Smooth muscle cell (in vitro differentiated cells): ENCODE measurements at regions not wholly inside any gene's neighbourhood (a gene's known extent, or its start where the extent isn't known, plus 50 kb on each side); places are given as distances from the start of the nearest gene placed in this dataset.

Experiments
- DNase-seq: peaks from one replicate; lab custom pipeline; 2025; ENCODE audit not compliant: unreplicated experiment; lab: John Stamatoyannopoulos, UW
- H2AFZ ChIP-seq: fragments of 200-600 bp; sonication (generic); 2 replicates; pipeline ENCODE4 v1.6.0; 2016; ENCODE audit warnings: antibody characterized with exemption, low read depth, mild to moderate bottlenecking
- H3F3A ChIP-seq: fragments of 200-600 bp; sonication (generic); 2 replicates; pipeline ENCODE4 v1.6.0; 2017; ENCODE audit warnings: antibody characterized with exemption, low read depth
- H3K27ac ChIP-seq: fragments of 200-600 bp; sonication (generic); 2 replicates; pipeline ENCODE4 v1.5.1; 2016; ENCODE audit warnings: low read depth, mild to moderate bottlenecking
- H3K27me3 ChIP-seq: fragments of 200-600 bp; sonication (generic); 2 replicates; pipeline ENCODE4 v1.6.1; 2016; ENCODE audit warnings: low read depth, mild to moderate bottlenecking
- H3K36me3 ChIP-seq: fragments of 200-600 bp; sonication (generic); 2 replicates; pipeline ENCODE4 v1.5.1; 2016; ENCODE audit warnings: low read depth
- H3K4me1 ChIP-seq: fragments of 200-600 bp; sonication (generic); 2 replicates; pipeline ENCODE4 v1.5.1; 2016; ENCODE audit warnings: low read depth
- H3K4me2 ChIP-seq: fragments of 200-600 bp; sonication (generic); 2 replicates; pipeline ENCODE4 v1.6.0; 2016; ENCODE audit warnings: mild to moderate bottlenecking
- H3K4me3 ChIP-seq: fragments of 200-600 bp; sonication (generic); 2 replicates; pipeline ENCODE4 v1.5.1; 2016; ENCODE audit warnings: mild to moderate bottlenecking
- H3K79me2 ChIP-seq: fragments of 200-600 bp; sonication (generic); 2 replicates; pipeline ENCODE4 v1.6.0; 2016; ENCODE audit warnings: low read depth, mild to moderate bottlenecking
- H3K9ac ChIP-seq: fragments of 200-600 bp; sonication (generic); 2 replicates; pipeline ENCODE4 v1.6.0; 2016; ENCODE audit warnings: low read depth
- H3K9me3 ChIP-seq: fragments of 200-600 bp; sonication (generic); replicated peaks from 2 replicates; pipeline ENCODE4 v1.5.1; 2016; ENCODE audit warnings: low read depth
- H4K20me1 ChIP-seq: fragments of 200-600 bp; sonication (generic); 2 replicates; pipeline ENCODE4 v1.6.0; 2016; ENCODE audit warnings: low read depth
- CTCF ChIP-seq: fragments of 200-600 bp; sonication (generic); IDR thresholded peaks from 2 replicates; pipeline ENCODE4 v1.5.1; 2017; ENCODE audit warnings: borderline replicate concordance, mild to moderate bottlenecking, antibody characterized with exemption; ENCODE audit not compliant: insufficient read depth, poor library complexity, severe bottlenecking
- WGBS: methylation state at CpG from one replicate; pipeline ENCODE4 v1.1.7; 2016; ENCODE audit warnings: low lambda C conversion rate; 5-methylcytosine and 5-hydroxymethylcytosine counted together

- Histone ChIP-seq H4K20me1 (no peaks in the 10 kb centered on the region), H3K9me3 (no peaks in the 10 kb centered on the region), H2AFZ (no peak overlapping the region), H3K9ac (no peak overlapping the region), H3K79me2 (no peaks in the 10 kb centered on the region), H3K27ac (no peak overlapping the region), H3F3A (no peaks in the 10 kb centered on the region), H3K36me3 (no peaks in the 10 kb centered on the region), H3K4me3 (no peak overlapping the region), H3K4me2 (no peak overlapping the region), H3K4me1 (peaks cover 9% of the 10 kb centered on the region), H3K27me3 (peaks cover 43% of the 10 kb centered on the region)
- no peak for TF ChIP-seq CTCF
- WGBS: 95% methylated on average over 18 of the region's 18 CpGs
- no peak for DNase-seq
Measured at GRCh38 chr20:59414936-59415623, 114.7 kb downstream of the EDN3 start.

- 82% methylated on average over 5 of the region's 5 CpGs for WGBS
- no peak for DNase-seq
- Histone ChIP-seq H3K9me3 (no peaks in the 10 kb centered on the region), H3K4me2 (no peak overlapping the region), H3K27ac (no peak overlapping the region), H3F3A (no peaks in the 10 kb centered on the region), H3K4me3 (no peak overlapping the region), H3K9ac (no peak overlapping the region), H3K4me1 (peaks cover 8% of the 10 kb centered on the region), H2AFZ (no peak overlapping the region), H3K27me3 (peaks cover 51% of the 10 kb centered on the region), H3K36me3 (no peaks in the 10 kb centered on the region), H4K20me1 (no peaks in the 10 kb centered on the region), H3K79me2 (no peaks in the 10 kb centered on the region)
- no peak for TF ChIP-seq CTCF
Measured at GRCh38 chr20:59416916-59417315, 116.5 kb downstream of the EDN3 start.

- Histone ChIP-seq H2AFZ (no peak overlapping the region), H3K4me2 (no peak overlapping the region), H3K36me3 (no peaks in the 10 kb centered on the region), H3F3A (no peaks in the 10 kb centered on the region), H3K4me1 (no peaks in the 10 kb centered on the region), H3K27me3 (peaks cover 35% of the 10 kb centered on the region), H3K27ac (no peak overlapping the region), H3K9ac (no peak overlapping the region), H3K9me3 (no peaks in the 10 kb centered on the region), H3K4me3 (no peak overlapping the region), H4K20me1 (no peaks in the 10 kb centered on the region), H3K79me2 (no peaks in the 10 kb centered on the region)
- TF ChIP-seq CTCF: no peak
- 90% methylated on average over 6 of the region's 6 CpGs for WGBS
- DNase-seq: no peak
Measured at GRCh38 chr20:59421089-59421488, 120.7 kb downstream of the EDN3 start.
